ENCODE measurements at regions not wholly inside any gene's neighbourhood (a gene's known extent, or its start where the extent isn't known, plus 50 kb on each side); places are given as distances from the start of the nearest gene placed in this dataset.

GRCh38 chr11:134574947-134575346 is 162.9 kb upstream of the B3GAT1 start:
- DNase-seq (ENCODE audit: low spot score) (no peak), FAIRE-seq (no peak), ATAC-seq (no peak)
- H3K36me3 ChIP-seq (replicated peaks in 1 of 2; ENCODE audit: control insufficient read depth in 1 of 2, insufficient read depth in 2 of 2, low read length in 2 of 2): no peaks in the 10 kb centered on the region
- no peak overlapping the region for H3K4me3 ChIP-seq (replicated peaks in 1 of 3; ENCODE audit: insufficient read depth in 1 of 3, low read depth in 2 of 3, low read length in 3 of 3)
- H3K27me3 ChIP-seq (ENCODE audit: control insufficient read depth in 1 of 2, insufficient read depth in 2 of 2, low read length in 2 of 2): peaks cover 5 to 37% of the 10 kb centered on the region in 2 experiments; a peak in 4 of 5 replicates
- no TSS peak for BruUV-seq (replicated peaks)
- H4K20me1 ChIP-seq (ENCODE audit: insufficient read depth, low read length): 0 out of 2 replicates have a peak, but pooled peaks cover 3% of the 10 kb centered on the region
- H3K9ac ChIP-seq (ENCODE audit: insufficient read depth, low read depth, low read length): no peak overlapping the region
- no peaks in the 10 kb centered on the region for H3K9me3 ChIP-seq (ENCODE audit: low read length)
- ChIA-PET CTCF (ENCODE audit: low intra/inter-chr PET ratio, low total read pairs) (no interaction called here), POLR2A (no interaction called here)
- H3K27ac ChIP-seq (ENCODE audit: extremely low read length, insufficient read depth, low read length): no peak overlapping the region
- no peaks in the 10 kb centered on the region for H3K79me2 ChIP-seq (ENCODE audit: insufficient read depth, low read length)
- H3K4me2 ChIP-seq (ENCODE audit: low read depth, low read length): no peak overlapping the region
- 39% methylated on average over 7 of the region's 8 CpGs for WGBS (ENCODE audit: low lambda C conversion rate)
- in situ Hi-C loops (cut with HindIII; ENCODE audit: extremely low pct_ligation_motif_present, low pct_unique_long_range_greater_than_20kb): loop anchor here (10.0 kb wide), 1 partner anchor 210 kb away; no protein-coding TSS in a partner anchor
- H3K4me1 ChIP-seq (ENCODE audit: insufficient read depth, low read length): no peaks in the 10 kb centered on the region
- intact Hi-C loops (cut with micrococcal nuclease; ENCODE audit: unreplicated experiment): no loop called here
- no peak overlapping the region for H2AFZ ChIP-seq (ENCODE audit: low read length)
- TF ChIP-seq ZFY (CRISPR knock-in tag; IDR thresholded peaks at IDR 0.05) (no peak), EZH2 (conservative IDR thresholded peaks at IDR 0.05; ENCODE audit: low read depth, low read length) (no peak), FOSL2 (CRISPR knock-in tag; IDR thresholded peaks at IDR 0.05) (no peak), UBTF (CRISPR knock-in tag; IDR thresholded peaks at IDR 0.05) (no peak), NR2F6 (IDR thresholded peaks at IDR 0.05) (no peak), NR2F6 (CRISPR knock-in tag; IDR thresholded peaks at IDR 0.05) (no peak), MXI1 (IDR thresholded peaks at IDR 0.05; ENCODE audit: borderline replicate concordance, low read depth, low read length) (no peak), ZNF670 (CRISPR knock-in tag; IDR thresholded peaks at IDR 0.05; ENCODE audit: borderline replicate concordance) (no peak), ZNF343 (CRISPR knock-in tag; IDR thresholded peaks at IDR 0.05) (no peak), ZNF3 (CRISPR knock-in tag; IDR thresholded peaks at IDR 0.05) (no peak), RELA (CRISPR knock-in tag; IDR thresholded peaks at IDR 0.05) (no peak), ZNF792 (CRISPR knock-in tag; IDR thresholded peaks at IDR 0.05) (no peak), ZNF639 (CRISPR knock-in tag; conservative IDR thresholded peaks at IDR 0.05) (no peak), ZNF512 (CRISPR knock-in tag; IDR thresholded peaks at IDR 0.05) (no peak), ZNF773 (CRISPR knock-in tag; IDR thresholded peaks at IDR 0.05; ENCODE audit: borderline replicate concordance) (no peak), ZNF121 (CRISPR knock-in tag; IDR thresholded peaks at IDR 0.05) (no peak), ZNF816 (CRISPR knock-in tag; IDR thresholded peaks at IDR 0.05; ENCODE audit: borderline replicate concordance) (no peak)
